Body of pancreas (tissue), 4 donors: ENCODE measurements at regions not wholly inside any gene's neighbourhood (a gene's known extent, or its start where the extent isn't known, plus 50 kb on each side); places are given as distances from the start of the nearest gene placed in this dataset.
A peak's percentile ranks its signal among the peaks of the same experiment; 100 is the strongest.

ENCODE experiments used
- ATAC-seq: fragments of 150-250 bp; one replicate; pipeline ENCODE4 v1.9.1; 2016
- DNase-seq, 4 donors: peaks; one replicate each; pipeline ENCODE4 v3.0.0-alpha.2; 2019
- H3K27ac ChIP-seq, 4 donors: fragments of 200-600 bp; sonication (generic); 1 replicate in 3 of 4; 2 replicates in 1 of 4; pipeline versions ENCODE4 v1.5.1 to v1.6.1; 2016 to 2019; ENCODE audit warnings: mild to moderate bottlenecking in 1 of 4, mixed read lengths in 1 of 4, moderate library complexity in 1 of 4
- H3K27me3 ChIP-seq, 2 donors: fragments of 200-600 bp; sonication (generic); one replicate each; pipeline ENCODE4 v1.6.0; 2016; ENCODE audit warnings: mild to moderate bottlenecking in 1 of 2
- H3K36me3 ChIP-seq, 2 donors: fragments of 200-600 bp; sonication (generic); replicated peaks in 1 of 2; 2 replicates each; pipeline ENCODE4 v1.5.1; 2016; ENCODE audit warnings: low read depth in 2 of 2; ENCODE audit not compliant: insufficient read depth in 1 of 2
- H3K4me1 ChIP-seq: fragments of 200-600 bp; sonication (generic); one replicate; pipeline ENCODE4 v1.6.0; 2016
- H3K4me3 ChIP-seq, 2 donors: fragments of 200-600 bp; sonication (generic); 1 replicate in 1 of 2; 2 replicates in 1 of 2; pipeline ENCODE4 v1.5.1; 2016 to 2019
- H3K9me3 ChIP-seq, 3 donors: fragments of 200-600 bp; sonication (generic); 1 replicate in 2 of 3; 2 replicates in 1 of 3; pipeline ENCODE4 v1.5.1; 2016
- POLR2A ChIP-seq, 3 donors: fragments of 450-650 bp; IDR thresholded peaks; one replicate each; pipeline ENCODE4 v1.6.1; 2016; ENCODE audit warnings: antibody characterized with exemption in 3 of 3, mild to moderate bottlenecking in 2 of 3
- WGBS, 2 donors: methylation state at CpG; one replicate each; pipeline ENCODE4 v1.1.5; 2017; 5-methylcytosine and 5-hydroxymethylcytosine counted together
- intact Hi-C: fragments of 100-400 bp; cut with DNase I; formaldehyde crosslinking; loops from one replicate; pipeline ENCODE4 v1.15.1; 2023
- TF ChIP-seq, protein P1 (sequence below), 7 experiments: fragments of 450-650 bp in 4 of 7; fragments of 200-600 bp in 3 of 7; sonication (generic) in 3 of 7; IDR thresholded peaks; one replicate each; pipeline ENCODE4 v1.5.1; 2016 to 2019; ENCODE audit warnings: antibody characterized with exemption in 7 of 7

DNA sequence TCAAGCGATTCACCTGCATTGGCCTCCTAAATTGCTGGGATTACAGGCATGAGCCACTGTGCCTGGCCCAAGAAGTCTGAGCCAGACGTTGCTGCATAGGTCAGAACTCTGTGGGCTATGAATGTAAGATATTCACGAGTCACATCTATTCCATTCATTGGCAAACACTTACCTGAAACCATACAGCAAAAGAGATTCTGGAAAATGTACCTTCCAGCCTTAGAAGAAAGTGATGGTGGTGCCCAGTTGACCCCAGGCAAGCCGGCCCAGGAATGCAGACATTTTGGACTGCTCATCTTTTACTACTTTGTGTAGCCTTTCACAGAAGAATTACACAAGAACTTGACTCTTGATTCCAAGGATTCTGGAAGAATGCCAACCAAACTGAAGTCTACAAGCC, 135.6 kb upstream of the N4BP1 start:
- DNase-seq: no peak
- WGBS, 2 donors: 51 to 57% methylated on average over 4 of the region's 4 CpGs
- H3K4me3 ChIP-seq: no peak overlapping the region
- TF ChIP-seq POLR2A (IDR thresholded peaks at IDR 0.05): no peak
- H3K27me3 ChIP-seq: no peaks in the 10 kb centered on the region
- intact Hi-C loops: no loop called here
- H3K36me3 ChIP-seq: no peaks in the 10 kb centered on the region
- peaks cover 0 to 12% (median 3%) of the 10 kb centered on the region in 3 donors for H3K9me3 ChIP-seq
- no peaks in the 10 kb centered on the region for H3K4me1 ChIP-seq
- no peak overlapping the region for H3K27ac ChIP-seq
- no peak for ATAC-seq

DNA sequence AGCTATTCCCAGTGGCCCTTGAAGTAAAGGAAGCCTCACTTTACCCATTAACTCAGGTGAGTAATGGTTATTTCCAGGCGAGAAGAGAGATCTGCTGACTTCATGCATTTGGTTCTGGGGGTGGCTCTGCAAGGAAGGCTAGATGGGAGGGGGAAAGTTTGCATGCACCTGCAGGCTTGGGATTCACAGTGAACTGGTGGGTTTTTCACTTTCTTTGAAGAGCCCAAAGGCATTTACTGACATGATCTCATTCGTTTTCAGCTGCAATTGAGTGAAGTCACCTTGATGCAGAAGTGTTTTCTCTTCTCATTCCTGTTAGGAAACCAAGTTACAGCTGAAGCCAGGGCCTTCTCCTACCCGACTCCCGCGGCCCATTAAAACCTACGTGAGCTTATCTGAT, 131.0 kb upstream of the N4BP1 start:
- TF ChIP-seq POLR2A (IDR thresholded peaks at IDR 0.05): no peak
- TF ChIP-seq, protein P1, sequence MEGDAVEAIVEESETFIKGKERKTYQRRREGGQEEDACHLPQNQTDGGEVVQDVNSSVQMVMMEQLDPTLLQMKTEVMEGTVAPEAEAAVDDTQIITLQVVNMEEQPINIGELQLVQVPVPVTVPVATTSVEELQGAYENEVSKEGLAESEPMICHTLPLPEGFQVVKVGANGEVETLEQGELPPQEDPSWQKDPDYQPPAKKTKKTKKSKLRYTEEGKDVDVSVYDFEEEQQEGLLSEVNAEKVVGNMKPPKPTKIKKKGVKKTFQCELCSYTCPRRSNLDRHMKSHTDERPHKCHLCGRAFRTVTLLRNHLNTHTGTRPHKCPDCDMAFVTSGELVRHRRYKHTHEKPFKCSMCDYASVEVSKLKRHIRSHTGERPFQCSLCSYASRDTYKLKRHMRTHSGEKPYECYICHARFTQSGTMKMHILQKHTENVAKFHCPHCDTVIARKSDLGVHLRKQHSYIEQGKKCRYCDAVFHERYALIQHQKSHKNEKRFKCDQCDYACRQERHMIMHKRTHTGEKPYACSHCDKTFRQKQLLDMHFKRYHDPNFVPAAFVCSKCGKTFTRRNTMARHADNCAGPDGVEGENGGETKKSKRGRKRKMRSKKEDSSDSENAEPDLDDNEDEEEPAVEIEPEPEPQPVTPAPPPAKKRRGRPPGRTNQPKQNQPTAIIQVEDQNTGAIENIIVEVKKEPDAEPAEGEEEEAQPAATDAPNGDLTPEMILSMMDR (IDR thresholded peaks at IDR 0.05): no peak
- H3K27me3 ChIP-seq: no peaks in the 10 kb centered on the region
- no peak for ATAC-seq
- H3K4me3 ChIP-seq: no peak overlapping the region
- H3K27ac ChIP-seq: no peak overlapping the region
- H3K9me3 ChIP-seq: peaks cover 0 to 12% (median 3%) of the 10 kb centered on the region in 3 donors
- DNase-seq: no peak
- no peaks in the 10 kb centered on the region for H3K4me1 ChIP-seq
- no peaks in the 10 kb centered on the region for H3K36me3 ChIP-seq
- intact Hi-C loops: no loop called here
- 60 to 62% methylated on average over 6 of the region's 6 CpGs for WGBS, 2 donors

DNA sequence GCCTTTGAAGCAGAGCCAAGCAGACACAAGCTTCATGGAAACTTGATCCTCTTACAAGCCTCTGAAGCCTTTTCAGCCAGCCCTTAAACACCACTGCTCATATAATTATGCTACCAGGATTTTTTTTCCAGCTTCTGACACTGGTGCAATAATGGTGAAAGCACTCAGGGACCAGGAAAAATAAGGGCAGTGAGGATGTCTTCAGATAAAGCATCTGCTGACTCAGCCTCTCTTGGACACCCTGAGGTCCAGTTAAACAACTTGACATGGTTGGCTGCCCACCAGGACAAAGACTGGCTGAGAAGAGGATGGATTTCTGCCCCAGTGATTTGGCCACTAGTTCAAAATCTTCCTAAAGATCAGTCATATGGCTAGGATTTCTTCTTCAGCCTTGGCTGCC, 124.2 kb upstream of the N4BP1 start:
- Histone ChIP-seq H3K4me3 (no peak overlapping the region), H3K27ac (no peak overlapping the region), H3K27me3 (no peaks in the 10 kb centered on the region), H3K36me3 (no peaks in the 10 kb centered on the region), H3K4me1 (no peaks in the 10 kb centered on the region), H3K9me3 (no peaks in the 10 kb centered on the region)
- TF ChIP-seq, protein P1 (IDR thresholded peaks at IDR 0.05): no peak
- TF ChIP-seq POLR2A (IDR thresholded peaks at IDR 0.05): no peak
- DNase-seq (no peak), ATAC-seq (no peak)
- intact Hi-C loops: no loop called here

DNA sequence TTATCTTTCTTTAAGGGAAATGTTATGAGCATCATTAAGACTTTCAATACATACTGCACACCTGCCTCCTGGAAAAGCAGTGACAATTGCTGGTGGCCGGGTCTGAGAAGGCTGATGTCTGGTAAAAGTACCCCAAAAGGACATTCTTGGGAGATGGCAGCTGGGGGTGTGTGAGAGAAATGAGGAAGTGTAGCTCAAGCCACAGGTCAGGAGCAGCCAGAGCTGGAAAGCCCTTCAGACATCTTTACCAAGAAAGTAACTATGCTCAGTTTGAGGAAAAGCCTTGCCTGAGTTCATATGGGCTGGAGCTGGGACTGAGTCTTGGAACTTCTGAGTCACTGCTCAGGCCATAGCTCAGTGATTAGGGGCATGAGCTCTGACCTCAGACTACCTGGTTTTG, 94.7 kb upstream of the N4BP1 start:
- H3K4me3 ChIP-seq: no peak overlapping the region
- H3K9me3 ChIP-seq: no peaks in the 10 kb centered on the region
- WGBS, 2 donors: 71 to 75% methylated on average over 1 of the region's 1 CpG
- H3K4me1 ChIP-seq: no peaks in the 10 kb centered on the region
- H3K36me3 ChIP-seq: no peaks in the 10 kb centered on the region
- H3K27ac ChIP-seq: no peak overlapping the region
- DNase-seq (no peak), ATAC-seq (no peak)
- no peaks in the 10 kb centered on the region for H3K27me3 ChIP-seq
- no peak for TF ChIP-seq POLR2A (IDR thresholded peaks at IDR 0.05)
- TF ChIP-seq, protein P1 (IDR thresholded peaks at IDR 0.05): no peak
- intact Hi-C loops: no loop called here

DNA sequence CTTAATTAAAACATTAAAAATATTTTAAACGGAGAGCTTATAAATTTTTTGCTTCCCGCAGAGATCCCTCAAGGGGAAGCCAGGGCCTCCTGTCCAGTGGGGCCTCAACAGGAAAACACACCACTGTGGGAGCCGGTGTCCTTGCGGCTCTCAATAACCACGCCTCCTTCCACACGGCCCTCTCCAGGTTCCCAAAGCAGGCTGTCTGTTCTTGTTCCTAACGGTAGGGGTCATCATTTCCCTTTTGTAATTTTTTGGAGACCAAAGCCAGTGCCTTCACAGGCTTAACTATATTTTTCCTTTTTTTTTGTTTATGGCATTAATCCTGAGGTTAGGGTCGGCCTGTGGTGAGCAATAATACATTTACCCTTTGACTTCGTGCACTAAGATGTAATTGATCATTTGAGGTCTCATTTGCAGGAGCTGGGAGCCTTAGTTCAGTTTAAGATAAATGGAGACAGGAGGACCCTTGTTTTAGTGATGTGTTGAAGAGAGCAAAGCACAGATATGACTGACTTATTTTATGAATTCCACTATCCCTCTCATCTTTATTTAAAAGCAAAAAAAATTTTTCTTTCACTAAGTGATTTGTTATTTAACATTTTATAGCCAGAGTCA, 77.5 kb upstream of the N4BP1 start:
- H3K9me3 ChIP-seq: no peaks in the 10 kb centered on the region
- H3K27ac ChIP-seq: no peak overlapping the region
- ATAC-seq: peak; percentile 68
- TF ChIP-seq, protein P1 (IDR thresholded peaks at IDR 0.05): peak; percentile 30 to 68 (median 65)
- no peak for TF ChIP-seq POLR2A (IDR thresholded peaks at IDR 0.05)
- WGBS, 2 donors: 2% methylated on average over 9 of the region's 9 CpGs
- H3K4me1 ChIP-seq: no peaks in the 10 kb centered on the region
- no peaks in the 10 kb centered on the region for H3K36me3 ChIP-seq
- peak; percentile 44 to 63 (median 58) for DNase-seq
- no peaks in the 10 kb centered on the region for H3K27me3 ChIP-seq
- no peak overlapping the region for H3K4me3 ChIP-seq
- intact Hi-C loops: loop anchor here (5.0 kb wide), 1 partner anchor 660 kb away; no protein-coding TSS in a partner anchor
